GM18868 (cell line): ENCODE measurements at regions not wholly inside any gene's neighbourhood (a gene's known extent, or its start where the extent isn't known, plus 50 kb on each side); places are given as distances from the start of the nearest gene placed in this dataset.
A peak's percentile ranks its signal among the peaks of the same experiment; 100 is the strongest.
"Not testable (repeated sequence)": the region's sequence is repeated elsewhere in the genome, so short reads cannot be mapped to it uniquely, and the experiment has no call there.

Source experiments
- ATAC-seq: cut with Tn5 transposase; IDR thresholded peaks from one replicate; pipeline ENCODE4 v1.9.1; 2021; ENCODE audit warnings: mild to moderate bottlenecking, moderate library complexity; ENCODE audit not compliant: unreplicated experiment

DNA sequence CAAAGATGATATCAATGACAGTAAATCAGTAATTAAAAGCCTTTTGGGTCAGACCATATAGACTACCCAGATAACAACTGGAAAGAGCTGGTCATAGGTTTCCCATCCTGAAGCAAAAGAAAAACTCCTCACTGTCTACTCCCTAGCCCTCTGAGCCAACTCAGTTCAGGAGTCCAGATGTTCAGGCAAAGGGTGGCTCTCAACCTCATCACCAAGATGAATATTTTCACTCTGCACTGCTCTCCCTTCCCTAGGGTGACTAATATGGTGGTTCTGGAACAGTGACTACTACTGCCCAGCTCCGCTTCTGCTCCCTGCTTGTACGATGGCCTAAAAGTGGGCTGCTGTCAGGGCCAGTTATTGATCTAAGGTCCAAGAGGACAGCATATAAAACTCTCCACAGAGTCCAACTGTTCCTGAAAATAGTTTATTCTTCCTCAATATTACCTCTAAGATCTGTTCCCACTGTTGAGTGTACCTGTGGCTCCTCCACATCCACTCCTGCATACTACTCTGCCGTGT, 263.4 kb upstream of the SLC30A5 start:
- no peak for ATAC-seq

DNA sequence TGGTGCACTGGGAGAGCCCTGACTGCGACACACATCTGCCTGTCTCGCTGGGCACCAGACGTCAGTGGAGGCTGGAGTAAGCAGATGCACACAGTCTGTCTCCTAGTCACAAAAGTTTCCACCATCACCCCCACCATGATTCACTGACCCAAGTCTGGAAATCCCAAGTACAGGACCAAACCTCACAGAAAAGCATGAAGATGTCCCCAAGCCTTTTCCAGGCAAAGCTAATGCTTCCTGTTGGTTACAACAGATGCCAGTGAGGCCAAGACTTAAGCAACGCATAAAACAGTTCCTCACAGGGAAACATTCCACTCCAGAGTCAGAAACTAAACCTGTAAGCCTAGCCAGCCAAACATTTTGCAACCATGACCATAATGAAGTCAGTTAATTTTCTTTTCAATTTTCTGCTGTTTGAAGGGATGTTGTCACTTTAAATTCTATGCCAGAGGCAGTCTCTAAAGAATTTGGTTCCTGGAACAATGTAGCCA, 259.3 kb upstream of the SLC30A5 start:
- no peak for ATAC-seq

DNA sequence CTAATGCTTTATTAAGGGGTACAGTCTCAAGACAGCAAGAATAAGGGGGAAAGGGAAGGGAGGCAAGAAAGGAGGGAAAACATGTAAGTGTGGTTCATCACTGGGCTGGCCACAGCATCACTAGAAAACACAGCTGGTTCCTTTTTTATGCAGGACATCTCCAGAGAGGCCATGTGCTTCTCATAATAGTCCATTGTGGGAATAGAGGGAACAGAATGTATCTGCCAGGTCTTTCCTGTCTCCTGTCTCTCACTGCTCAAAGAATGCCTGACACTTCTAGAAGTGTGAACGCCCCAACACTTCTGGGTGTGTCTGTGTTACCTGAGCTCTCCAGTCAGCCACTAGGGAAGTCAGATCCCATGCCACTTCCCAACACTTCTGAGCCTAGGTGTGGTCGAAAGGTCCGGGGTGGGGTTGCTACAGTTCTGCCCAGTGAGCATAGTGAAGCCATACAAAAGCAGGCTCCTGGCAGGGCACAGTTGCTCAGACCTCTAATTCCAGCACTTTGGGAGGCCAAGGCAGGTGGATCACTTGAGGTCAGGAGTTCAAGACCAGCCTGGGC, 255.6 kb upstream of the SLC30A5 start:
- no peak for ATAC-seq

DNA sequence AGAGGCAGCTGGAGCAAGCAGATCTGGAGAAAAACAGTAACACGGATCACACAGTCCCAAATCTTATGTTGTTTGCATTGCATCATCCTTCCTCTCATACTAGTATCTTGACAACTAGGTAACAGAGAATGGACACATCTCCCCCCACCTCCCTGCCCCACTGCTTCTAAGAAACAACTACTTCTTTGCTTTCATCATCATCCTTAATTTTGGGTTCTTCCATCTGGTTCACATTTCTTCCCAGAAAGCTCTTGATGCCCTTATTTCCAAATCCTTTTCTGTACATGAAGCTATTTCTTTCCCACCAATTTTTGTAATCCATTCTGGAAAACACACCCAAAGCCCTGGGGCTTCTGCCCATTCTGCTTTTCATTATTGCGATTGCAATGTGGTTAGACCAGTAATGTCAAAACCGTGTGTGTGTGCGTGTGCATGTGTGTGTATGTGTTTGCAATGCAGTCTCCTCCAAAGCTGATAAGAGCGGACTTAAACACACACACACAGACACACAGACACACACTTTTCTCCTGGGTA, 254.7 kb upstream of the SLC30A5 start:
- ATAC-seq = no peak

DNA sequence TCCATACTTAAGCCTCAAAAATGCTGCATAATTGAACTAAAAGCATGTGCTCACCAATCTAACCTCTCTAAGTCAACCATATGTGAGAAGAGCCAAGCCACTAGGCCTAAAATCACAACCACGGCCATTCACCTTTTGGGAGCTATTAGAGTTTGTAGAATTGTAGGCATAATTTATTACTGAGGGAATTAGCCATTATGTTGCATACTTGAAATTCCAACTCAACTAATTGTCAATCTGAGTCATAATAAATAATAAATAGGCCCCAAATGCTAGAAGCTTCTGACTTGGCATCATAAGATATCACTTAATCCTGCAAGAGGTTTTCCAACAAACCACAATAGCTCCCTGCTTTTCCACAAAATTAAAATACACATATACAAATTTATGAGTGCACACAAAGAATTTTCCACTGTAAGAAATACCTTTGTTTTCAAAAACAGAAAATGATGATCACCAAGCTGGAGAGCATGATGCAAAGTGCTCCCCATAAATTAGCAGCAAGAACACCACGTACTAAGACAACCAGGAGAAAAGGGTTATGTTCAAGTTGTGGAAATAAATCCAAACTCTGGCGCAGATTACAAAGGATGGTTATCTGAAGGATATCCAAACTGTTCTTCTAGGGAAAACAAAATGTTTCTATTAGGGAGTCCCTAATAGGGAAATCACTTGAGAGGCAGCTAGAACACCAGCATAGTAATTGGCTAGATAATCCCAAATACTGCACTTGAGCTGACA, 250.0 kb upstream of the SLC30A5 start:
- ATAC-seq = no peak

DNA sequence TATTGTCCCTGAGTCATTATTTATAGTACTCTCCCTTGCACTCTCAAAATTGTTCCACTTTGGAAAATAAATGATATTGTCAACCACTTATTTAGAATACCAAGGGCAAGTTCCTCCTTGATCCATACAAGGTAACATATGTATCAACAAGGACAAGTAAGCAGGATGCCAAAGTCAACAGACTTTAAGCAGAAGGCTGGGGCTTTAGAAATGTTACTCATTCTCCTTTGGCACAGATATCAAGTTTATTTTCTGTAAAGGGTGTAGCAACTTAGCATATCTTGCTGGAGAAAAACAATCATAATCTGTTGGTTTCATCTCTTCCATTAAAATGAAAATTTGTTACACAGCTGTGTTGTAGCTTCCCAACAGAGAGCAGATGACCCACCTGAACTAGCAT, 248.7 kb upstream of the SLC30A5 start:
- ATAC-seq = no peak

DNA sequence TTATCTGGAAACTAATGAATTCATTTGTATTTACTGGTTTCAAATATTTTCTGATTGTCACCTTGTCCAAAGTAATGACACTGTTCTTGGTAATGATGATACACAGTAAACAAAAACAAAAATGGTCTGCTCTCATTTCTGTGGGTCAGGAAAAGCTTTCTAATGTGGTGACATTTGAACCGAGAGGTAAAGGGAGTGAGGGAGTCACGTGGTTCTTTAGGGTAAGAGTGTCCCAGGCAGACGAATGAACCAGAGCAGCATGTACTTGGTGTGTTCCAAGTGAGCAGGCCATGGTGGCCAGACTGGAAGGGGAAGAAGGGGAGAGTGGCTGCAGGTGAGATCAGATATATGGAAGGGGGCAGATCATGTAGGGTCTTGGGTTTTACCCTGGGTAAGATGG, 247.0 kb upstream of the SLC30A5 start:
- ATAC-seq = no peak

DNA sequence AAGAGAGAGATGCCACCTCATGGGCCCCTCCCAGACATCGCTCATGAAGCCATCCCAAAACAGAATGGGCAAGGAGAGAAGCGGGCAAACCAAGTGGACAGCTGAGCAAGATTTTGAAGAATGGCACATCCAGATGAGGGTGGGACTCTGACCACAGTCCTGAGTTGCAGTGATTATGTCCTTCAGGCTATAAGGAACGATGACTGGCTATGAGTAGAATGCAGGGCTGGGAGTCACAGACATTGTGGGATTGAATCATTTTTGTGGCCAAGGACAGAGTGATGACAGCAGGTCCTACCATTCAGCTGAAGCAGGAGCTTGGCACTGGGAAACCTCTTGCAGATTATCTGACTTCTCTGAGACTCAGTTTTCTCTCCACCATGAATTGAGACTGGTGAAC, 245.7 kb upstream of the SLC30A5 start:
- ATAC-seq = no peak

DNA sequence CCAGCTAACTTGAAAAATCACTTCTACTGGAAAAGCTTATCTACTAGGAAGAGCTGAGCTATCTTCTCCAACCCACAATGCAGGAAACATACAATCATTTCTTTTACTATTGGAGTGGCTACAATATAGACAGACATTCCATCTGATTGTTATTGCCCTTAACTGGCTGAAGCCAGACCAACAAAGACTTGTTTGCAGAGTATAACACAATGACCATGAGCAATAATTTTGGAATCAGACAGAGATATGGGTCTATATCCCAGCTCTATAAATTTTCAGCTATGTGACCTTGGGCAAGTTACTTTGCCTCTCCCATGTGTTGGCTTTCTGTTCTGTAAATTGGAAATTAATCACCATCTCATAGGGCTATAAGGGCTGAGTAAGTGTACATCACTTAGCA, 244.7 kb upstream of the SLC30A5 start:
- no peak for ATAC-seq

DNA sequence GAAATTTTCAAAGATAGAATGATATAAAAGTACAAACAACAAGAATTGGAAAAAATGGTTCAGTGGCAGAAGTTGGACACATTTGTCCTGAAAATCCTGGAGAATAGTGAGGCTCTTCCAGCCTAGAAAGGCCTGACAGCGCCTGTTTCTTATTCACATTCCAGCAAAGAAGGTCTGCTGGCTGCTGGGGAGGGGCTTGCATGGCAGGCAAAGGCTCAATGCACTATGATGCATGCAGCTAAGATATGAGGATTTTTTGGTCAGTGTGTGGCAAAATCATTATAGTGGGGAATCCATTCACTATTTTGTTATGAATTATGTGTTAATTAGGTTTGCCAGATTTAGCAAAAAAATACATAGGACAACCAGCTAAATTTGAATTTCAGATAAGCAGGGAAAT, 243.9 kb upstream of the SLC30A5 start:
- no peak for ATAC-seq

DNA sequence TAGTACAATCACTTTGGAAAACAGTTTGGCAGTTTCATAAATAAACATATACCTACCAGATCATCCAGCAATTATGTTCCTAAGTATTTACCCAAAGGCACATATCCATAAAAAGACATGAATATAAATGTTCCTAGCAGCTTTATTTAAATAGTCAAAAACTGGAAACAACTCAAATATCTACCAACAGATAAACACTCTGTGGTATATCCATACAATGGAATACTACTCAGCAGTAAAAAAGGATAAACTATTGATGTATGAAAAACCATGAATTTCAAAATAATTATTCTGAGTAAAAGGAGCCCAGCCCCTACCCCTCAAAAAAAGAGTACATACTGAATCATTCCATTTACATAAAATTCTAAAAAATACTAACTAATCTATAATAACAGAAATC, 232.7 kb upstream of the SLC30A5 start:
- ATAC-seq = no peak

DNA sequence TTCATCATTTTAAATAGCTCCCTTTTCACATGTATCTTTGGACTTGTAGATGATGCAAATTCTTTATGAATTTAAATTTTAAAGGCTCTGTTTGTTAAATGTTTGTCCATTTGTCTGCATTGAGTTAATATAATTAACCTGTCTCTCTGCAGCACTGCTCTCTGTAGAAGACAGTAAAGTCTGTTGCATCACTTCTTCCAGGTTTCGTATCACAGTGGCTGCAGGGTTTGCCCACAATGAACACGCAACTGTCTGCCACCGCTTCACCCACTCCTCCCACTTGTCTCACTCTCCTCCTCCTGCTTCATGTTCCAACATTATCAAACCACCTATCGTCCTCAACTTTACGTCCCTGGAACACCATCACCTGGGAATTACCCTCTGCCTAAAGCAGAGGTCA, 231.3 kb upstream of the SLC30A5 start:
- ATAC-seq = no peak

DNA sequence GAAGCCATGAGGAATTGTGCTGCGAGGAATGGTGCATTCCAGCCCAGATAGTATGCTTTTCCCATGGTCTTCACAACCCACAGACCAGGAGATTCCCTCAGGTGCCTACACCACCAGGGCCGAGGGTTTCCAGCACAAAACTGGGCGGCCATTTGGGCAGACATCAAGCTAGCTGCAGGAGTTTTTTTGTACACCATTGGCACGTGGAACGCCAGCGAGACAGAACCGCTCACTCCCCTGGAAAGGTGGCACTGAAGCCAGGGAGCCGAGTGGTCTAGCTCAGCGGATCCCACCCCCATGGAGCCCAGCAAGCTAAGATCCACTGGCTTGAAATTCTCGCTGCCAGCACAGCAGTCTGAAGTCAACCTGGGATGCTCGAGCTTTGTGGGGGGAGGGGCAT, 228.6 kb upstream of the SLC30A5 start:
- not testable (repeated sequence) for ATAC-seq

DNA sequence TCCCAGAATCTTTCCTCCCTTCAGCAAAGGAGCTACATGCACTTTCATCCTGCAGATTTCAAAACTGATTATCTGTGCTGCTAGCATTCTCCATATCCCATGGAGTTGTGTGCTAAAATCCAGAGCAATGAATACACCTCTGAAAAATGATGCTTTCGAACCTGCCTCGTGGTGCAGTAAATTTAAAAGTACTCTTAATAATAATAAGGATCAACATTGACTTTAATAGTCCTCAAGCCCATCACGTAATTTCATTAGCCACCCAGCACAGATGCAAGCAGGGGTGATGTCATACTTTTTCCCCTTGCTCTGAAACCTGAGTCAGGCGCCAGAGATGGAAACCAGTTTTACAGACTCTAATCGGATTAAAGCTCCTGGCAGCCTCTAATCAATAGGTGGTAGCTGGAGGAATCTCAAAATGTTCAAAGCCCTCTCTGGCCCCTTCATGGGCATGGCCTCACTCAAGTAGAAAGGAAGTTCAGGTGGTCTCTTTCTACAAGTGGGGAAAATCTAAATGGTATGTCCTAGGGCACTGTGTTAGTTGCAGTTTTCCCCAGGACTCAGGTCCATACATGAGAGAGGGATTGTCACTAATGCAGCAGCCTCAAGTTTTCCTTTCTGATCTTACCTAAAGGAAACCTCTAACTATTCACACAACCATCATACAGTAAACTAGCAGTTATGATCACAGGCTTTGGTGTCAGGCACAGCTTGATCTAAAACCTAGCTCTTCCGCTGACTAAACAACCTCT, 221.6 kb upstream of the SLC30A5 start:
- ATAC-seq = no peak

DNA sequence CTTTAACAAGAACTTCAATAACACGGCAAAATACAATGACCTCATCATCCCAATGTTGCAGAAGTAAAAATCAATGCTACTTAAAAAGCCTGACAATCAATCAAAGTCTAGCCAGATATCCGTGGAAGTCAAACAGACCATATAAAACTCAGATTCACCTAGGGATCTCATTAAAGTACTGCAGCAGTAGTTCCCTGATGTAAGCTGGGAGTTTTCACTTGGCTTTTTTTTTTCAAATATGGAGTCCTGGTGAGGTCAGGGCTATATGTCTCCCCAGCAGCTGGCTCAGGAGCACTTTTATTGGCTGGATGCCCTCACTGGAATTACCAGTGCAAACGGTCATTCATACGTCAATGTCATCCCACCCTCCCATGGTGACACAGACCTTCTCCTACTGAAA, 220.6 kb upstream of the SLC30A5 start:
- no peak for ATAC-seq

DNA sequence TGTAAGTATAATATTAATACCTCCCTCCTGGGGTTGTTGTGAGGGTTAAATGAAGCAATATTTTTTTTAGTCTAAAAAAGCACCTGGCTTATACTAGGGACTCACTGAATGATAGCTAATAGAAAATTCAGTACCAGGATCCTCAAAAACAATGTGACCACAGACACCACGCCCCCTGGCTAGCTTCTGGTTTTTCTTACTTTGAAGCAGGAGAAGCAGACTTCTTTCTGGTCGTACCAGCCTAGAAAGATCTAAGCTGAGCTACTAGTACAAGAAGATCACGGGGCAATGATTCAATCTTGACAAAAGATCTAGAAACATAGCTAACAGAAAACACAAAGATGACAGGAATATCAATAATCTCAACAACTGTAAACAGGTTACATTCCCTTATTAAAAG, 218.5 kb upstream of the SLC30A5 start:
- no peak for ATAC-seq

DNA sequence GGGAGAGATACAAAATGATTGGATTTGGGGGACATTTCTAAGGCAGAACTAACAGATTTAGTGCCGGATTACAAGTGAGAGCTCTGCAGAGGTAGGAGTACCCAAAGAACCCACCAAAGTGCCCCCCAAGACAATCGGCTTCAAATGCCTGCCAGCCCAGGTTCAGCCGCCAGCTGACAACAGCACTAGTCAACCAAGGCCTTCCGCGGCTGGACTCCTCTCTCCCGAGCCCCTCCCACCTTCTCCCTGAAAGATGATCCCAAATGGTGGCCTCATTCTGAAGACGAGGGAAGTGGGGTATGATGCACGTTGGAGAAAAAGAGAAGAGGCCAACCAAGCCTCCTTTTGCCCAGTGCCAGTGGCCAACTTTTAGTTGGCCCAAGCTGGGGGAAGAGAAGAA, 210.4 kb upstream of the SLC30A5 start:
- no peak for ATAC-seq

DNA sequence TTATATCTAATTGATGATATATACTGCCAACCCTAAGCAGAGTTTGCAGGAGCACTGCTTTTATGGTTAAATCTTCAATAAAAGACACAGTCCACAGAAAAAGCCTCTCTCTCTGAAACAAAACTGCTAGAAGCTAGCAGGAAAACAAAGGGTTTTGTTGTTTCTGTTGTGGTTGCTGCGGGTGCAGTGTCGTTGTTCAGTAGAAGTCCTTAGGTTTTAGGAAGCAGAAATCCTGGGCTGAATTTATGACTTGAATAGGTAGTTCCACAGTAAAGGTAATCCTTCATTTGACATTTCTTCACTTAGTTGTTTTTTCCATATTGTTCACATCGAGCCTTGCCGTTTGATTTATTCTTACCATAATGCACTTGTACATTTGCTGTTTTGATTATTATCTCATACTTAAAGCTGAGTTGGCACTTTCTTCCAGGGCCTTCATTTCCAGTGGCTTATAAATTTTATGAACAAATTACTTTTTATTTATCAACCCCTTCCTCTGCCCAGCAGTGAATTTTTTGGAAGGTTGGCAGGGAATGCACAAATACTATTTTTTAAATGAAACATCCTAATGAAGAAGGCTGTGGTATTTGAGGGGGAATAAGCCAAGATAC, 209.6 kb upstream of the SLC30A5 start:
- ATAC-seq = no peak

DNA sequence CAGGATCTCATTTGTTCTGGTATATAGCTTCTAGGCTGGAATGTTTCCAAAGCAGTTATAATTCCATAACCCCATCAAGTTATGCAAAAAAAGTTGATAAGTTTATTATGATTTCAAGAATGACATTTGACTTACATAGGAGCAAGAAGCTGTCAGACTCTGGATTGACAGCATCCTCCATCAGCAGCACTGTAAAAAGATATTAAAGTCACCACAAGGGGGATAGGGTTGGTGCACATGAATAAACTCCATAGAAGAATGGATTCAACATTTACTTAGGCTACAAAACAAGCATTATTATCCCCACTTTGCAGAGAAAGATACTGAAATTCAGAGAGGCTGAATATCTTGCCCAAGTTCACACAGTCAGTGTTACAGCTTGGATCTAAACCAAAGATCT, 208.9 kb upstream of the SLC30A5 start:
- no peak for ATAC-seq

DNA sequence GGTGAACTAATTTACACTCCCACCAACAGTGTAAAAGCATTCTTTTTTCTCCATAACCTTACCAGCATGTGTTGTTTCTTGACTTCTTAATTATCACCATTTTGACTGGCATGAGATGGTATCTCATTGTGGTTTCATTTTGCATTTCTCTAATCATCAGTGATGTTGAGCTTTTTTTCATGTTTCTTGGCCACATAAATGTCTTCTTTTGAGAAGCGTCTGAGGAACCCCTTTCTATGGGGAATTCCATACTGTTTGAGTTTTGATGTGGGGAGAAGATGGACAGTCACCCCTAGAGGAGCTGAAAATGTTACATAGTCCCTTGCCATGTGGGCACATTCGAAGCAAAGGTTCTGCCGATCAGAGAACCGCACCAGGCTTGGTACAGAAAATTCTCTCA, 207.0 kb upstream of the SLC30A5 start:
- no peak for ATAC-seq

DNA sequence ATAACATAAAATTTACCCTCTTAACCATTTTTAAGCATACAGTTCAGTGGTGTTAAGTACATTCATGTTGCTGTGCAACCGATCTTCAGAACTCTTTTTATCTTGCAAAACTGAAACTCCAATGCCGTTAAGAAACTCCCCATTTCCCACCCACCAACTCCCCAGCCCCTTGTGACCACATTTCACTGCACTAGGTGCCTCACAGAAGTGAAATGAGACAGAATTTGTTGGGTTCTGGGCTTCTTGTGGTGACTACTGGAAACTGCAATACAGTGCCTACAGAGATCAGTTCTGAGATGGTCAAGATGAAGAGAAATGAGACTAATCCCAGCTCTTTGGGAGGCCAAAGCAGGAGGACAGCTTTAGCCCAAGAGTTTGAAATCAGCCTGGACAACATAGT, 202.1 kb upstream of the SLC30A5 start:
- peak; percentile 91 for ATAC-seq
